ENCODE measurements at regions not wholly inside any gene's neighbourhood (a gene's known extent, or its start where the extent isn't known, plus 50 kb on each side); places are given as distances from the start of the nearest gene placed in this dataset.

DNA sequence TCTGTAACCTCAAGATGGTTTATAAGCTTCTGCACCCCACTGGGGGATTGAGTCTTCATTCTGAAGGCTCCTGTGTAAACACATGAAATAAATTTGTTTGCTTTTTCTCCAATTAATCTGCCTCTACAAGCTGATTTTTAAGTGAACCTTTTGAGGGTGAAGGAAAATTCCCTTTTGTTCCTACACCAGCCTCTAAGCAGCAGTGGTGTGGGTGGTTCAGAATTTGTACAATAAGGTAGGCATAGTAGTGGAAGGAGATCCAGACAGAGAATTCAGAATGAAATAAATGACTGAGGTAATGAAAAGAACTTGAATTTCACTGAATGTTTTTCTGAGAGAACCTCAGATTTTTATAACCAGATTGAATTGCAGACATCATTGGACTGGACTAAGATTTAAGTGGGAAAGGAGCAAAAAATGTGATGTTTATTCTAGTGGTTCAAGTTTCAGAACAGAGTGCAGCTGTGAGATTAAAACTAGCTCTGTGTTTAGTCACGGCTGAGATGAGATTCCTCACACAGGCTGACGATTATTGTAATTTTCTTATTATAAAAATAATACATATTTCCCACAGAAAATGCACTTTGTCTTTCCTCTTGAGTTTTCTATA is 1162.2 kb downstream of the TYW1 start:
- H3K9me3 ChIP-seq (ENCODE audit: severe bottlenecking), result peaks cover 7% of the 10 kb centered on the region
- DNase-seq, result no peak
- H3K27ac ChIP-seq, result no peak overlapping the region

DNA sequence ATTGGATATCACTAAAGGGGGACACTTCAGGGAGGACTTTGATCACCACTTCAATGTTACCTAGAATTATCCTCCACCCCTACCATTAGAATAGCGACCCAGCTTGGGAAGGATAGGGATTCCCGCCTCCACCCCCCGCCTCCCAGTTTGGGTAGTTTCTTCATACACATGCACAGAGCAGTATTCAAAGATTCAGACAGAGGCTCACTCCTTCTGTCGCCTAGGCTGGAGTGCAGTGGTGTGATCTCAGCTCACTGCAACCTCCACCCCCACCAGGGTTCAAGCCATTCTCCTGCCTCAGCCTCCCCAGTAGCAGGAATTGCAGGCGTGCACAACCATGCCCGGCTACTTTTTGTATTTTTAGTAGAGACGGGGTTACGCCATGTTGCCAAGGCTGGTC is 1166.1 kb downstream of the TYW1 start:
- Histone ChIP-seq H3K27ac (no peak overlapping the region), H3K27me3 (ENCODE audit: insufficient read depth, low read depth, severe bottlenecking) (no peaks in the 10 kb centered on the region), H3K4me3 (ENCODE audit: low read depth, low read length) (no peak overlapping the region), H3K9me3 (ENCODE audit: severe bottlenecking) (no peaks in the 10 kb centered on the region), H3K36me3 (no peaks in the 10 kb centered on the region)
- TF ChIP-seq, protein P1, sequence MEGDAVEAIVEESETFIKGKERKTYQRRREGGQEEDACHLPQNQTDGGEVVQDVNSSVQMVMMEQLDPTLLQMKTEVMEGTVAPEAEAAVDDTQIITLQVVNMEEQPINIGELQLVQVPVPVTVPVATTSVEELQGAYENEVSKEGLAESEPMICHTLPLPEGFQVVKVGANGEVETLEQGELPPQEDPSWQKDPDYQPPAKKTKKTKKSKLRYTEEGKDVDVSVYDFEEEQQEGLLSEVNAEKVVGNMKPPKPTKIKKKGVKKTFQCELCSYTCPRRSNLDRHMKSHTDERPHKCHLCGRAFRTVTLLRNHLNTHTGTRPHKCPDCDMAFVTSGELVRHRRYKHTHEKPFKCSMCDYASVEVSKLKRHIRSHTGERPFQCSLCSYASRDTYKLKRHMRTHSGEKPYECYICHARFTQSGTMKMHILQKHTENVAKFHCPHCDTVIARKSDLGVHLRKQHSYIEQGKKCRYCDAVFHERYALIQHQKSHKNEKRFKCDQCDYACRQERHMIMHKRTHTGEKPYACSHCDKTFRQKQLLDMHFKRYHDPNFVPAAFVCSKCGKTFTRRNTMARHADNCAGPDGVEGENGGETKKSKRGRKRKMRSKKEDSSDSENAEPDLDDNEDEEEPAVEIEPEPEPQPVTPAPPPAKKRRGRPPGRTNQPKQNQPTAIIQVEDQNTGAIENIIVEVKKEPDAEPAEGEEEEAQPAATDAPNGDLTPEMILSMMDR (IDR thresholded peaks at IDR 0.05; ENCODE audit: low read depth, low read length), result no peak
- no peak for DNase-seq

More for the DNA sequence above, 1162.2 kb downstream of the TYW1 start:
- TF ChIP-seq, protein P1 (IDR thresholded peaks at IDR 0.05; ENCODE audit: low read depth, low read length), result no peak
- Histone ChIP-seq H3K27me3 (ENCODE audit: insufficient read depth, low read depth, severe bottlenecking) (no peaks in the 10 kb centered on the region), H3K36me3 (no peaks in the 10 kb centered on the region), H3K4me3 (ENCODE audit: low read depth, low read length) (no peak overlapping the region)

DNA sequence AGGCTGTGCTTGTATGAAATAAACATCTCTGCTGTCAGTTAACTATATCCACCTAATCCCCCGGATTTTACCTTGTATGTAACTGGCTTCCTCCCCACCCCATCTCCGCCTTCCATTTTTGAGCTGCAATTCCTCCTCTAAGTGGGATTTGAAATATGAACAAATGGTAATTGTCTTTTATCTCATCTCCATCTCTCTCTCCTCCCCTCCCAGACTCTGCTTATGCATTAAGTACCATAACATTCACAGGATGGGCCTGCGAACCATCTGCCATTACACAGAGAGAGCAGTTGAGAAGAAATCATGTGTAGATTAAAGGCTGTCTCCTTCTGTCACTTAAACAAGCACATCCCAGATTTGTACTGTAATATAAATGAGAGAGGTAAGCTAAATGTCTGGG is 1169.9 kb downstream of the TYW1 start:
- Histone ChIP-seq H3K4me3 (ENCODE audit: low read depth, low read length) (peak overlapping the region; percentile 18; the same call in 1 of the 2 replicates), H3K36me3 (no peaks in the 10 kb centered on the region), H3K27ac (peak overlapping the region; percentile 71), H3K27me3 (ENCODE audit: insufficient read depth, low read depth, severe bottlenecking) (no peaks in the 10 kb centered on the region), H3K9me3 (ENCODE audit: severe bottlenecking) (no peaks in the 10 kb centered on the region)
- TF ChIP-seq, protein P1 (IDR thresholded peaks at IDR 0.05; ENCODE audit: low read depth, low read length), result no peak
- peak; percentile 79 for DNase-seq

DNA sequence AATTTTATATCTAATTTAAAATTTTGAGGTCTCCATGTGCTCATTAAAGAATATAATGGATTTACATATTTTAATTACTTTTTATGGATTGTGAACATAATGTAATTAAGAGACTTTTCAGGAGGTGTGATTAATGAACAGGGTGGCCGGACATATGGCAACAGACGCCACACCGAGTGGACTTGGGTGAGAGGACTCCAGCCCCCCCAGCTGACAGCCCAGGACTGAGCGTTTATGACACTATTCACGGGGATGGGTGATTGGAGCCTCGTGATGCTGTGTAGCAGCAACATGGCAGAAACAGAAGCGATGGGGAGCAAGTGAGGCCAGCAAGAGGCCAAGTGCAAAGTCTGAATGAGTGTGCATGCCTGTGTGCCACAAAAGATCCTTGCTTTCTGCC is 1176.9 kb downstream of the TYW1 start:
- no peaks in the 10 kb centered on the region for H3K9me3 ChIP-seq (ENCODE audit: severe bottlenecking)
- no peak overlapping the region for H3K4me3 ChIP-seq (ENCODE audit: low read depth, low read length)
- H3K27ac ChIP-seq, result no peak overlapping the region
- TF ChIP-seq, protein P1 (IDR thresholded peaks at IDR 0.05; ENCODE audit: low read depth, low read length), result no peak
- no peaks in the 10 kb centered on the region for H3K27me3 ChIP-seq (ENCODE audit: insufficient read depth, low read depth, severe bottlenecking)
- no peaks in the 10 kb centered on the region for H3K36me3 ChIP-seq
- DNase-seq, result peak; percentile 55

DNA sequence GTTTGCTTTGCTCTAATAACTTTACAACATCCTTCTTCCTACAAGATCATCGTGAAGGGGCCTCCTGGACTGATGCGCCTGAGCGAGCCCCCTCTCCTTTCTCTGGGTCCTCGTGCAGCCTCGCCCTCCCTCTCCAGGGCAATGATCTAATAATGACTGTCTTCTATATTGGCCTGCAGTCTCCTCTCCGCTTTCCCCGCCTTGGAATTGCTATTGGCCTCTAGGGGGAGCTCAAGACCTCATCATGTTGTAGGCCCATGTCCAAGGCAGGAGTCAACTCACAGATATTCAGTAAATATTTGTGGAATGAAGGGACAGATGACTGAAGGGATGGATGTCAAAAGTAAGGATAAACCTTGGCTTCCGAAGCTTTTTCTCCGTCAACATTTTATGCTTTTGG is 1180.3 kb downstream of the TYW1 start:
- no peaks in the 10 kb centered on the region for H3K36me3 ChIP-seq
- DNase-seq, result peak; percentile 81
- no peak overlapping the region for H3K27ac ChIP-seq
- TF ChIP-seq, protein P1 (IDR thresholded peaks at IDR 0.05; ENCODE audit: low read depth, low read length), result peak; percentile 64
- no peaks in the 10 kb centered on the region for H3K9me3 ChIP-seq (ENCODE audit: severe bottlenecking)
- no peak overlapping the region for H3K4me3 ChIP-seq (ENCODE audit: low read depth, low read length)
- no peaks in the 10 kb centered on the region for H3K27me3 ChIP-seq (ENCODE audit: insufficient read depth, low read depth, severe bottlenecking)

DNA sequence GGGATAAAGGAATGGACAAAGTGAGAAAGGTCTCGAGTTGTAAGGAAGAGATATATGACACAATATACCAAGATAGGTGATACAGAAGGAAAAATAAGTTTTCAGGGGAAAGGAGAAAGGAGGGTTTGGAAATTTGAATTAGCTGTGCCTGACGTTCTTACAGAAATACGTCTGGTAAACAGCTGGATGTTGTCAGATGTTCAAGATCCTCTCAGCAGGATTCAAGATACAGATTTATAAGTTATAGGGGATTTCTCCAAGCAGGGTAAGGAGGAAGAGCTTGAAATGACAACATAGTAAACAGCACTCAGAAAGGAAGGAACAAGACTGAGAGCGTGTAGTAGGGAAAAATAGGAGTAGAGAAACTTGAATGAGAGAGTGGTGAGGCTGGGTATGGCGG is 1184.1 kb downstream of the TYW1 start:
- Histone ChIP-seq H3K36me3 (no peaks in the 10 kb centered on the region), H3K27me3 (ENCODE audit: insufficient read depth, low read depth, severe bottlenecking) (no peaks in the 10 kb centered on the region), H3K4me3 (ENCODE audit: low read depth, low read length) (no peak overlapping the region), H3K9me3 (ENCODE audit: severe bottlenecking) (peaks cover 5% of the 10 kb centered on the region), H3K27ac (no peak overlapping the region)
- no peak for DNase-seq
- TF ChIP-seq, protein P1 (IDR thresholded peaks at IDR 0.05; ENCODE audit: low read depth, low read length), result no peak
